Right ventricle myocardium inferior (tissue), 1 donor: ENCODE measurements at regions not wholly inside any gene's neighbourhood (a gene's known extent, or its start where the extent isn't known, plus 50 kb on each side); places are given as distances from the start of the nearest gene placed in this dataset.
"Not testable (repeated sequence)": the region's sequence is repeated elsewhere in the genome, so short reads cannot be mapped to it uniquely, and the experiment has no call there.

Source experiments
- ATAC-seq: fragments of 200-7000 bp; cut with Tn5 transposase; one replicate; pipeline ENCODE4 v1.9.1; 2020; ENCODE audit warnings: mild to moderate bottlenecking, moderate library complexity
- DNase-seq: peaks from one replicate; pipeline ENCODE4 v3.0.0; 2021; ENCODE audit errors: missing footprints
- intact Hi-C: fragments of 100-400 bp; cut with DNase I; formaldehyde crosslinking; loops from one replicate; pipeline ENCODE4 v1.11.0; 2022
- donor health status: DM: no; HTN: yes; CAD: no; lungs with severe emphysema.

DNA sequence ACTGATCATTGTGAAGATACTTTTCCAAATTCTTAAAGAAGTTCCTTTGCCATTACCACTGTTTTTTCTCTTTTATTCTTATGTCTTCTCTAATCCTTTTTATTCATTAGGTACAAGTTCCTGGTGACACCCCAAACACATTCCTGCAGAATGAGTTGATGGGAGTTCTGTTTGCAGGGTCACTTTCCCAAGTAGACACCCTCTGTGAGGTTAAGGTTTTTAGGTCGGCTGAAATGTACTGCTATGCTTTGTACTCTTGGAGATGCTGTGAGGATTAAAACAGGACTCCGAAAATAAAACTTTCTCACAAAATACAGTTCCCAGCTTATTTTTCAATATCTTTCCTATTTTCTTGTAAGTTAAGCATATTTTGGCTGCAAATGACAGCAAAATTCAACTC is 143.3 kb upstream of the TLE4 start:
- intact Hi-C loops = no loop called here
- no peak for DNase-seq
- no peak for ATAC-seq

DNA sequence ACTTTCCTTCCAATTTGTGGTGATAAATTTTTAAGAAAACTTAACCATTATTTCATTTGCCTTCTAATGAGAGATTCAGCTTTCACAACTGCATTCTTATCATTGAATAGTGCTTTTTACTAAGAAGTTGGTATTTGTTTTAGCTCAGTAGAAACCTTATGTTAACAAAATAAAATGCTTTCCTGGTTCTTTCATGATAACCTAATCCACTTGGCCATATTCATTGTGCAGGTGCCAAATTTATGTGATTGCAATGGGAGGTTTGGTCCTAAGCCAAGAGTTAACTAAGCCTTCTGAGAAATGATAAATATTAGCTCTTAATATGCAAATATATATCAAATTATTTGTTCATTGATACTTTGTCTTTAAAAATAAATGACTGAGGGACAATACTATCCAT is 141.1 kb upstream of the TLE4 start:
- intact Hi-C loops = no loop called here
- ATAC-seq (no peak), DNase-seq (no peak)

DNA sequence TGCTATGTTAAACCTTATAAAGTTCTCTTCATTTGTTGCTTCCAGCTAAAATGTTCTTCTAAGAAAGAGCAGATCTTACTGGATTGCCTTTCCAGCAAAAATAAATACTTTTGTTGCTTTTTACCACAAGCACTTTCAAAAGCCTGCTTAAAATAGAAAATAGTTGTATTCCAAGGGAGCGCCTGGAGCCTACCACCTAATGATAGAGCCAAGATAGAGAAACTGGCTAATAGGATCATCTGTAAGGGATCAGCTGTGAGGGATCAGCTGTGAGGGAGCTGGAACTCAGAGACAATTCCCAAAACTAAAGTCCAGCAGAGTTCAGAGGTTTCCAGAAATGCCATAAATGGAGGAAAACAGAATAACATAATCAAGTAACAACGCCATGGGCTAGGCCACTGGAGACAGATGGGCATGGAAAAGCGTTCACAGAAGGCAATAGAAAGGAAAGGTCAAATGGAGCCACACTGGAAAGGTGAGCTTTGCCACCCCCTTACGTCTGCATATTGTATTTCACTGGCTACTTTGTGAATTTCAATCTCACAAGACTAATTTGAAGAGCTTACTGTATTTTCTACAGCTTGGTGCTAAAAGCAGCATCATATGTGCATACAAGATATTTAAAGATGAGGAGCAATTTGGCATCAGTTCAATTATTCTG is 140.6 kb upstream of the TLE4 start:
- intact Hi-C loops = no loop called here
- ATAC-seq = no peak
- DNase-seq = no peak

DNA sequence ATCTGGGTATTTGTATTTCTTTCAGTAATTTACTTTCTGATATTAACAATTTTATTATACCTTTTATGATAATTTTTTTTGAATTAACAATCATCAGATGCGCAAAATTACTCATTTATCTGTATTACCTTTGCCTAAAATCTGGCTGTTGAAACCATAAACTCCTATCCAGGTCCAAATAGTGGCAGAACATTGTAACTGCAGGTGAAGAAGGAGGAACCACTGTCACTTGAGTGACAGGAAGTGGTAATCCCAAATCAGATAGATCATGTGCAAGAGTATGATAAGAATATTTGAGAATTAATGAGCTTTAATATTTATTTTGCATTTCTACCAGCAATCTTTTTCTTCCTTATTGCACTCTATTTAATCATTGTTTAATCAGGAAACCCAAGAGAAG is 139.3 kb upstream of the TLE4 start:
- no peak for ATAC-seq
- intact Hi-C loops = no loop called here
- no peak for DNase-seq

DNA sequence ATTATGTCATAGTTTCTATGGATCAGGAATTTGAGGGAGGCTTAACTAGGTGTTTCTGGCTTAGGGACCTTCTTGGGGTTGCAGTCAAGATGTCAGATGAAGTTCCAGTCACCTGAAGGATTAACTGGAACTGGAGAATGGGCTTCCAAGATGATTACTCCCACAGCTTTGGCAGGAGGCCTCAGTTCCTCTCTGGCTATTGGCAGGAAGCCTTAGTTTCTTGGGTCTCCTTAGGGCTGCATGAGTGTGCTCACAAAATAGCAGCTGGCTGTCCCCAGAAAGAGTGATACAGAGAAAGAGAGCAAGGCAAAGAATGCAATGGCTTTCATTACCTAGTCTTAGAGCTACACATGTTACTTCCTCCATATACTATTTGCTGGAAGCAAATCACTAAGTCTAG is 138.1 kb upstream of the TLE4 start:
- DNase-seq (no peak), ATAC-seq (no peak)
- intact Hi-C loops = no loop called here

DNA sequence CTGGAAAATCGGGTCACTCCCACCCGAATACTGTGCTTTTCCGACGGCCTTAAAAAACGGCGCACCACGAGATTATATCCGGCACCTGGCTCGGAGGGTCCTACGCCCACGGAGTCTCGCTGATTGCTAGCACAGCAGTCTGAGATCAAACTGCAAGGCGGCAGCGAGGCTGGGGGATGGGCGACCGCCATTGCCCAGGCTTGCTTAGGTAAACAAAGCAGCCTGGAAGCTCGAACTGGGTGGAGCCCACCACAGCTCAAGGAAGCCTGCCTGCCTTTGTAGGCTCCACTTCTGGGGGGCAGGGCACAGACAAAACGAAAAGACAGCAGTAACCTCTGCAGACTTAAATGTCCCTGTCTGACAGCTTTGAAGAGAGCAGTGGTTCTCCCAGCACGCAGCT is 132.5 kb upstream of the TLE4 start:
- ATAC-seq, intact Hi-C loops: not testable (repeated sequence)

DNA sequence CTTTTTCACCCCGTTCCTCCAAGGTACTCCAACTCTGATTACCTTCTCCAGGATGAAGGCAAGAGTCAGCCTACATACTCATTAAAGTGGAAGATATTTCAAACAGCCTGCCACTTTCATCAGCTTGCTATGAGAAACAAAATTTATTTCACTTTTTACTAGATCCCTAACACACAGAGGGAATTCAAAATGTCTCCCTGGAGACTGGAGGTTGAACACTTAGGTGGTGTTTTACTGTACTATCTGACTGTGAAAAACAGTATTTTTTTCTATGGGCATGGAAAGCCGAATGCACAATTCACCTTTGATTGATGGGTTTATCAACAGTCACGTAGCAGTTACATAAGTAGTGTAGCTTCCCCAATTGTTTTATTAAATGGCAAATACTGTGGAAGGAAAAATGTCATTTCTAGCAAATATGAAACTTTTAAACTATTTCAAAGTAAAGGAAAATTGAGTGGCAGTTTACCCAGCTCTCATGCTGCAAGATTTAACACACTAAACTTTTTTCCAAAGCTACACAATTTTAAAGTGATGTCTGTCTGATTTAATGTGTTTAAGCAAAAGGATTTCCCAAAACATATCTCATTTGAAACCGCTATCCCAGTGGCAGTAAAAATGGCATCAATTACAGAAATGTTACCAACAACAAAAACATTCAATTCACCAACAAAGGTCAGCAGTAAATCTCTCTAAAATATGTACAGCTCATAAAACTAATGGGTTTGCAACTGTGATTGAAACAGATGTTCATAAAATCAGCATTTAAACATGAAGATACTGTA is 125.0 kb upstream of the TLE4 start:
- no peak for ATAC-seq
- intact Hi-C loops = no loop called here
- no peak for DNase-seq

More for the DNA sequence above, 132.5 kb upstream of the TLE4 start:
- not testable (repeated sequence) for DNase-seq

DNA sequence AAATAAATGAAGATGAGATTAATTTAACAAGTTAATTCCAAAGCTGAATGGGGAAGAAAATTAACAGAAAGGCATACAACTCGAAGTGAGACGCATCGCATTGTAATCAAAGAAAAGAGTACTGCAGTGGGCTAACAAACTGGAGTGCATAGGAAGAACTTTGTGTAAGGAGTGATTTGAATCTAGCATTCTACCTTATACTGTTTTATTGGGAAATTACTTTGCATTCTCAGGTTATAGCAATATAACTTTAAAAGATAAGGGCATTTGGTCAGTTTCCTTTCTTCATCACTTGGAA is 124.5 kb upstream of the TLE4 start:
- ATAC-seq = no peak
- intact Hi-C loops = no loop called here

GRCh38 chr9:79447762-79448161 is 124.0 kb upstream of the TLE4 start:
- ATAC-seq (no peak), DNase-seq (no peak)
- intact Hi-C loops = no loop called here

More for the DNA sequence above, 124.5 kb upstream of the TLE4 start:
- no peak for DNase-seq

- no peak for ATAC-seq
- intact Hi-C loops = no loop called here
These were observed 119.5 kb upstream of the TLE4 start for GRCh38 chr9:79452265-79452664.

GRCh38 chr9:79461712-79462111 is 110.1 kb upstream of the TLE4 start:
- no peak for ATAC-seq
- intact Hi-C loops = no loop called here

More at GRCh38 chr9:79452265-79452664, 119.5 kb upstream of the TLE4 start:
- DNase-seq = no peak

DNA sequence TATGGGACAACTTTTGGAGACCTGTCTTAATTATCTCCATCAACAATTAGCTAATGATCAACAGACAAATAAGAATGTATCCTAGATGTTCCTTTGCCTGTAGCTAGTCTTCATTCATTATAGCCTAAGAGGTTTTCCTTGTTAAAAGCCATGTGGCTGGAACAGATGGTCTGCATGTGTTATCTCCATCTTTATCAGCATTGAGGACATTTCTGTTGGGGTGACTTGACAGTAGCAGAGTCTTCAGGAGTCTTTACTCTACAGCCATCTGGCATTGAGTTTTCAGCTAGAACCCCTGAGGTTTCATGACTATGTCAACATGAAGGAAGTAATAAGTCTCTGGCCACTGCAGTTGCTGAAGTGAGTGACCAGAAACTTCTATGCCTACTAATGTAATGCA is 106.6 kb upstream of the TLE4 start:
- intact Hi-C loops = no loop called here
- DNase-seq (no peak), ATAC-seq (no peak)

More at GRCh38 chr9:79461712-79462111, 110.1 kb upstream of the TLE4 start:
- DNase-seq = no peak

GRCh38 chr9:79469164-79469563 is 102.6 kb upstream of the TLE4 start:
- no peak for DNase-seq
- ATAC-seq = no peak
- intact Hi-C loops = no loop called here

GRCh38 chr9:79470954-79471353 is 100.8 kb upstream of the TLE4 start:
- intact Hi-C loops = no loop called here
- no peak for DNase-seq
- no peak for ATAC-seq

GRCh38 chr9:79471580-79472543 is 99.9 kb upstream of the TLE4 start:
- no peak for DNase-seq
- ATAC-seq = peak; percentile 82
- intact Hi-C loops = no loop called here

DNA sequence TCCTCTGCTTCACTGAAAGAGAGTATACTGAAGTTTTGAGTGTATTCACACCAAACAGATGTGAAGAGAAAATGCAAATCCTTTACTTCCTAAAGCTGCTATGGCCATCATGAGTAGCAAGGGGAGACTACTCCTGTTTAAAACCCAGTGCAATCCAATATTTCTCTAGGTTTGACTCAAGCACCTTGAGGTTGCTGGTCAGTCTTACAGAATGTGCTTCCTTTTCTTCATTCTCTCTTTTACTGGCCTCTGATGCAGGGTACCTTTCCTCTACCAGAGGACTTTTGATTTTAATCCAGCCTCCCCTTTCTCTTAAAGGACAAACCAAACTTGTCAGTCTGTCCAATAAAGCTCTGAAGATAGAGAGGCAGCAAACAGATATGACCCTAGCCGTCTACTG is 98.1 kb upstream of the TLE4 start:
- ATAC-seq = no peak
- intact Hi-C loops = no loop called here
- DNase-seq = no peak

- DNase-seq (no peak), ATAC-seq (no peak)
- intact Hi-C loops = no loop called here
These were observed 94.4 kb upstream of the TLE4 start for GRCh38 chr9:79477241-79477840.

DNA sequence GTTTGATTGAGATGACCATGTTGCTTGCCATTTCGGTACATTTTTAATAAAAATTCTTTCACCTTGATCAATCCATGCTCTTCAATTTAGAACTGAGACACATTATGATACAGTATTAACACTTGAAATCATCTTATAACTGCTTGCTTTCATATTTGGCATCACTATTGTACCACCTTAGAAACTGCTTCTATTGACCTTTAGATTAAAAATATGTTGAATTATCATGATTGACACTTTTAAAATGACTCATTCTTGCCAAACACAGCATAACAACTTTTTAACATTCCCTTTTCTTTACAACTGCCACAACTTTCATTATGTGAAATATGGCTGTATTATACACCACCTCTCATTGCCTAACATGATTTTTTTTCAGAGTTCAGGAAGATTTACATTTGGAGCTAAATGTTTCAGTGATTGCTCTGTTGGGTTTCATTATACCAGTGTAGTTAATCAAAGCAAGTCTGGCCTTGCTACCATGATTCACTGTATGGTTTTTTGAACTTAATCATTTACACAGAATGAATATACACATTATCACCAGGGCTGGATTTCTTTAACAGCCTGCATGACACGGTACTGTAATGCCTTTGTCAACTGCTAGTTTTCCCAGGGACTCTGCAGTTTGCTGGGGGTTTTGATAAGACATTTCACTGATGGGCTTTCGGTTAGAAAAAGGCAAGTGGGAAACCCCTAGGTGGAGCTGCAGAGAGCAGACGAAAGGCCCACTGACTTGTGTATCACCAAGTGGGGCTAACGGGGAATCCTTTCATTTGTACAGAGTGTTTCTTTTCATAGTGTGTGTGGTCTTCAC is 93.6 kb upstream of the TLE4 start:
- no peak for ATAC-seq
- intact Hi-C loops = no loop called here
- no peak for DNase-seq
